HG02970 (cell line): ENCODE measurements at regions not wholly inside any gene's neighbourhood (a gene's known extent, or its start where the extent isn't known, plus 50 kb on each side); places are given as distances from the start of the nearest gene placed in this dataset.
"Not testable (repeated sequence)": the region's sequence is repeated elsewhere in the genome, so short reads cannot be mapped to it uniquely, and the experiment has no call there.

ENCODE experiments used
- ATAC-seq: cut with Tn5 transposase; IDR thresholded peaks from one replicate; pipeline ENCODE4 v1.9.1; 2021; ENCODE audit warnings: mild to moderate bottlenecking, moderate library complexity, moderate number of reproducible peaks; ENCODE audit not compliant: unreplicated experiment, low FRiP score

GRCh38 chr7:132030883-132031282 lies 474.5 kb upstream of the PODXL start:
- ATAC-seq: no peak

GRCh38 chr7:132030086-132030568 lies 473.7 kb upstream of the PODXL start:
- ATAC-seq: no peak

DNA sequence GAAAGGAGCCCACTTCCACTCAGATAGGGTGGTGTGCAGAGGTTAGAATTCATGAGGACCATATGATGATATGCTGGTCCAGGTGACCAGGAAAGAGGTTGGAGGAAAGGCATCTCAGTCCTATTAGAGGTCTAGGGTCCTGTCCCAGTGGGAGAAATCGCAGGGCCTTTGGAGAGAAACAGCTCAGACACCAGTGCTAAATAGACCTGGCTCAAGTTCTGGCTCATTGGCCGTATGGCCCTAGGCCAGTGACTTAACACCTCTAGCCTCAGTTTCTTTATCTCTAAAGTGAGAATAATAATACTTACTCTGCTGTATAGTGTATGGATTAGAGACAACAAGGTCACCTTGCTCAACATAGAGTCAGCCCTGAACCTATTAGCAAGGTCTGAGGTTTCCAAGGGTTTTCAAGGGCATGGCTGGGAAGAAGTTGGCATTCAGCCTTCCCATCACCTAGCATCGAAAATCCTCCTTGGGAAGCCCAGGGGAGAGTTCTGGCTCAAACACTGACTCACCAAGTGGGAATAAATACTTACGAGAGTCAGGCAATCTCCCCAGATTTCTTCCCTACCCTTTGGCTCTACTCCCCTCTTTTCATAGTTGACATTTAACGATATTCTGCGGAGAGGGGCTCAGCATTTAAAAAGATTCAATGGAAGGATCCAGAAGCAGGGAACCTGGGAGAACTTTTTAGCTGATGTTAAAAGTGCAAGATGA lies 473.1 kb upstream of the PODXL start:
- ATAC-seq: no peak

DNA sequence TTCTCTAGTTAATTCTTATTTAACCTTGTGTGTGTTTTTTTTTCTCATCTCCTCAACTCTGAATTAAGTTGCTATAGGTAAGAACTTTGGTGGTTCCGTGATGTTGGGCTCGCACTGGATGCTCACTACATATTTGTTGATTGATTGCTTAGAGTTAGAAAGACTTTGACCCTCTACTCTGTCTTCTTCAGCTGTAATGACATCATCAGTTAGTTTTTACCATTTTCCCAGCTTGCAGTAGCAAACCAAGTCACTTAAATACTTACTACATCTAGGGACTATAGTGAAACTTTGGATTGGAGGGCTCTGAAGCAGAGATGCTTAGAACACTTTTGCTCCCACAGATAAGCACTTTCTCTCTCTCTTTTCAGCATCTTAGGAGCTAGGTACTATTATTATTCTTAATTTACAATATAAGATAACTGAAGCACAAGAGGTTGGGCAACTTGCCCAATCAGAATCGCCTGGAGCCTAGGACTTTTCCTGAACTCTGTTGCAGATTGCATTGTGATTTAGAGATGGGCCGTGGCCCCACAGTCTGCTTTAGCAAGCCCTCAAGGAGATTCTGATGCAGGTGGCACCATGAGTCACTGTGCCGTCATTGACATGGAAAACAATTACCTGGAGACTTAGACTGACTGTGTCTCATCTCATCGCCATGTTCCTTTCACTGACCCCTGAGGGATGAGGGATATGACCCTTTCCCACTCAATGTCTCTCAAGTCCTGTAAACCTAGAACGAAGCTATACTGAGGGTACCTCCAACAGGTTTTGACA lies 471.9 kb upstream of the PODXL start:
- ATAC-seq: no peak

- no peak for ATAC-seq
These were observed 467.9 kb upstream of the PODXL start for GRCh38 chr7:132024290-132024689.

- ATAC-seq: no peak
These were observed 467.0 kb upstream of the PODXL start for GRCh38 chr7:132023466-132023865.

- ATAC-seq: no peak
These were observed 465.8 kb upstream of the PODXL start for GRCh38 chr7:132022188-132022587.

DNA sequence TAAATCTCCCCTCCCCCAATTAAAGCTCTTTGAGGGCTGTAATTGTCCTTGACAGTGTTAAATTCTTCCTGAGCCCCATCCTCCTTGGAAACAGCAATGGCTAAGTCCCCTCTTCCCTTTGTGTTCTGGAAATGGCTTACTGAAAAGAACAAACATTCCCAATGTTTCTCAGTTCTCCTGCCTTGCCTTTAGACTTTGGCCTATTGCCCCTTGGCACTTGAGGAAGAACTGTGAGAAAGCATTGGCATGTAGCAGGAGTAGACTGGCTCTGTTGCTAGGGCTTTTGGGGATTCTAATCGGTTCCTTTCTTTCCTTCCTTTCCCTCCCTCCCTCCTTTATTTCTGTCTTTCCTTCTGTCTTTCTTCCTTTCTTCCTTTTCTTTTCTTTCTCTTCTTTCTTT lies 463.3 kb upstream of the PODXL start:
- ATAC-seq: no peak

- ATAC-seq: no peak
These were observed 453.4 kb upstream of the PODXL start for GRCh38 chr7:132009778-132010177.

DNA sequence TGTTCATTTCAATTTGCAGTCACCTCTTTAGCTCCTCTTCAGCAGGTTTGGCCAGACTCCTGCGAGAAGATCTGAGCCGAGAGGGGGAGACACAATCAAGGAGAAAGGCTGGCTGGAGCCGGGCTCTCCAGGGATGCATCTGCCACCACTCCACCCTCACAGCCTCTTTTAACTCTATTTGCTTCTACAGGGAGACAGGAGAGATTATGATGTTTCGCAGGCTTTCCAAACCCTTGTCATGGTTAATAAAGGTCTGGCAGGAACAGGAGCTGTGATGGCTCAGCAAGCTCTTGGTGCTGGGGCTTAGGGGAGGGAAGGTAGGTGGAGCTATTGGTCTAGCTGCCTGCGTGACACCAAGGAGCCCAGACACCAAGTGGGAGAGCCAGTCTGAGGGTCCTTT lies 448.1 kb upstream of the PODXL start:
- ATAC-seq: no peak

- no peak for ATAC-seq
These were observed 446.0 kb upstream of the PODXL start for GRCh38 chr7:132002343-132002968.

GRCh38 chr7:132001146-132001545 lies 444.7 kb upstream of the PODXL start:
- ATAC-seq: no peak

- ATAC-seq: no peak
These were observed 442.8 kb upstream of the PODXL start for GRCh38 chr7:131999193-131999592.

DNA sequence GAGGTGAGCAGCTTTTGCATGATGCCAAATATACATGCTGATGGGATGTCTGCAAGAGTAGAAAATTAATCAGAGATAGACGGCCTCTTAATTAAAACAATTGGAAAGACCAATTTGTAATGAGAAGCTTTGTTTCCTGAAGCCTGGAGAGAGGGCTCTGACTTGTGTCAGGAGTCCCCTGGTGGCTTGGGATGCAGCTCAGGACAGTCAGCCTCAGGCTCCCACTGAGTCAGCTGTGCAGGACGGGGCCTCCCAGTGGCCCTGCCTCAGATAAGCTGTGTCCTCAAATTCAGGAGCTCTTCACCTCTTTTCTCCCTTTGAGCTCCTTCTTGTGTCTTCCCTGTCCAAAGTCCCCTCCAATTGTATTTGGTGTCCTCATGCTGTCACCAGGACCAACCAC lies 438.9 kb upstream of the PODXL start:
- no peak for ATAC-seq

DNA sequence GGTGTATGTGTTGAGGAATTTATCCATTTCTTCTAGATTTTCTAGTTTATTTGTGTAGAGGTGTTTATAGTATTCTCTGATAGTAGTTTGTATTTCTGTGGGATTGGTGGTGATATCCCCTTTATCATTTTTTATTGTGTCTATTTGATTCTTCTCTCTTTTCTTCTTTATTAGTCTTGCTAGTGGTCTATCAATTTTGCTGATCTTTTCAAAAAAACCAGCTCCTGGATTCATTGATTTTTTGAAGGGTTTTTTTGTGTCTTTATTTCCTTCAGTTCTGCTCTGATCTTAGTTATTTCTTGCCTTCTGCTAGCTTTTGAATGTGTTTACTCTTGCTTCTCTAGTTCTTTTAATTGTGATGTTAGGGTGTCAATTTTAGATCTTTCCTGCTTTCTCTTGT lies 424.6 kb upstream of the PODXL start:
- not testable (repeated sequence) for ATAC-seq

DNA sequence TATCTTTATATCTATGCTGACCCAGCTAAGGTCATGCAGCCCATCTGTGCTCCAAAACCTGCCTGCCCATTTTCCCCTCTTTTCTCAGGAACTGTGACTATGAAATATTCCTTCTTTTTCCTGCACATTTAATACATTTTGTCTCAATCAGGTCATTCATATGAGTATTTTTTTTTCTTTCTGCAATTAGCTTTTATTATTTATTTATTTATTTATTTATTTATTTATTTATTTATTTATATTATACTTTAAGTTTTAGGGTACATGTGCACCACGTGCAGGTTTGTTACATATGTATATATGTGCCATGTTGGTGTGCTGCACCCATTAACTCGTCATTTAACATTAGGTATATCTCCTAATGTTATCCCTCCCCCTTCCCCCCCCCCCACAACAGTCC lies 421.7 kb upstream of the PODXL start:
- ATAC-seq: not testable (repeated sequence)

DNA sequence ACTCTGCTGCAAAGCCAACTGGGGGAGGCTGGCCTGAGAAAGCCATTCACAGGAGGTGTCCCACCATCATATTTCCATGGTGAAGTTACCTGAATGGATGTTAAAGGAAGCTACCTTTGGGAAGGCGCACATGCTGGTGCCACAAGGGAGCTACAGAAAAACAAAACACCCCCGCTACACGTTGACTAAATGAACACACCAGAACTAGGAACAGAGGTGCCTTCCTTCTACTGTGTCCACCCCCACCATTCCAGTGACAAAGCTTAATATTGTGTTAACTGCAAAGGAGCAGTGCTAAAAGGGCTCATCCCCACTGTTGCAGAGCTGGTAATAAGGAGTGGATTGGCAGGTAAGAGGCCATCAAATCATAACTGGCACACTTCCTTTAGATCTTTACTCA lies 420.0 kb upstream of the PODXL start:
- ATAC-seq: no peak

DNA sequence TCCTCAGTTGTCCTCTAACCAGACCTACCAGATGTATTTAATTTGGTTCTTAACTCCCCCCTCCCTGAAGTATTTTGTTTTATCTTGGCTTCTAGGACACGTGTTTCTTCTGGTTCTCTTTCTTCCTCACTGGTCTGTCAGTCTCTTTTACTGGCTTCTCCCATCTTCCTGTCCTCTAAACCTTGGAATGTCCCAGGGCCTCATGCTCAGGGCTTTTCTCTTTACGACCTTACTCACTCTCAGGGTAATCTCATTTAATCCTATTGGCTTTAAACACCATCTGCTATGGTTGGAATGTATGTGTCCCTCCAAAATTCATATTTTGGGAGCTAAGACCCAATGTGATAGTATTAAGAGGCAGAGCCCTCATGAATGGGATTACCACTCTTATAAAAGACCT lies 418.2 kb upstream of the PODXL start:
- ATAC-seq: no peak

DNA sequence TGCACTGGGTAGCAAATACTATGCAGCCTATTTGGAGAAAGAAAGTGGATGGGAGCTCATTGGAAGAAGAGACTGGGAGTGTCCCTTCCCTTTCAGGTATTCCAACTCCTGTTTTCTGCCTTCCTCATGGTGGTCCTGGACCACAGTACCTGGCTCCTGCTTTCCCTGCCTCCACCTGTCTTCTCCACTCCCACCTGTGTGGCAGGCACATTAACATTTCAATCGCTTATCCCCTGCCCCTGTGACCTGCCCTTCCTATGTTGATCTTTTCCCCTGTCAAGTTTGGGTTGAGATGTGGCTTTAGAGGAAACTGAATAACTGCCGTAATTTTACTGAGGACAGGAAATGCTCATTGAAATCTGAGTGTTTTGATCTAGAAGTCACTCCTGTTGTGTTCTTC lies 415.8 kb upstream of the PODXL start:
- ATAC-seq: no peak

- ATAC-seq: no peak
These were observed 414.2 kb upstream of the PODXL start for GRCh38 chr7:131970602-131971001.

- ATAC-seq: no peak
These were observed 413.1 kb upstream of the PODXL start for GRCh38 chr7:131969560-131969959.
